Loucy (cell line): ENCODE measurements at regions not wholly inside any gene's neighbourhood (a gene's known extent, or its start where the extent isn't known, plus 50 kb on each side); places are given as distances from the start of the nearest gene placed in this dataset.

ENCODE experiments used
- H2AFZ ChIP-seq: fragments of 200-600 bp; sonication (generic); 2 replicates; pipeline ENCODE4 v1.6.0; 2016; ENCODE audit warnings: antibody characterized with exemption, mild to moderate bottlenecking, low read length, moderate library complexity
- H3F3A ChIP-seq: fragments of 200-600 bp; 2 replicates; pipeline ENCODE4 v1.6.0; 2016; ENCODE audit warnings: antibody characterized with exemption, low read depth, mild to moderate bottlenecking
- H3K27me3 ChIP-seq: fragments of 200-600 bp; sonication (generic); 2 replicates; pipeline ENCODE4 v1.6.1; 2014; ENCODE audit warnings: low read length, mild to moderate bottlenecking; ENCODE audit not compliant: insufficient read depth, poor library complexity, severe bottlenecking
- H3K36me3 ChIP-seq: fragments of 200-600 bp; sonication (generic); 2 replicates; pipeline ENCODE4 v1.6.1; 2016; ENCODE audit warnings: low read length; ENCODE audit not compliant: insufficient read depth
- H3K4me1 ChIP-seq: fragments of 200-600 bp; sonication (generic); 2 replicates; pipeline ENCODE4 v1.5.1; 2014; ENCODE audit warnings: low read length, mild to moderate bottlenecking; ENCODE audit not compliant: insufficient read depth, poor library complexity, severe bottlenecking
- H3K4me2 ChIP-seq: fragments of 200-600 bp; sonication (generic); 2 replicates; pipeline ENCODE4 v1.6.0; 2014; ENCODE audit warnings: antibody characterized with exemption, low read length, low read depth, mild to moderate bottlenecking; ENCODE audit not compliant: poor library complexity, severe bottlenecking
- H3K4me3 ChIP-seq: fragments of 200-600 bp; sonication (generic); 2 replicates; pipeline ENCODE4 v1.5.1; 2014; ENCODE audit warnings: low read length, mild to moderate bottlenecking, mixed read lengths; ENCODE audit not compliant: poor library complexity, severe bottlenecking
- H3K79me2 ChIP-seq: fragments of 200-600 bp; sonication (generic); 2 replicates; pipeline ENCODE4 v1.6.1; 2014; ENCODE audit warnings: low read length; ENCODE audit not compliant: insufficient read depth
- H3K9ac ChIP-seq: fragments of 200-600 bp; sonication (generic); 2 replicates; pipeline ENCODE4 v1.6.0; 2014; ENCODE audit warnings: mild to moderate bottlenecking, low read depth, low read length, moderate library complexity; ENCODE audit not compliant: poor library complexity, severe bottlenecking
- H3K9me2 ChIP-seq: fragments of 200-600 bp; sonication (generic); replicated peaks from 2 replicates; pipeline ENCODE4 v1.6.1; 2016; ENCODE audit warnings: low read depth, low read length, mixed read lengths
- H3K9me3 ChIP-seq: fragments of 200-600 bp; sonication (generic); 2 replicates; pipeline ENCODE4 v1.6.1; 2014; ENCODE audit warnings: mild to moderate bottlenecking, antibody characterized with exemption, low read length, low read depth; ENCODE audit not compliant: insufficient read depth
- H4K20me1 ChIP-seq: fragments of 200-600 bp; sonication (generic); 2 replicates; pipeline ENCODE4 v1.6.0; 2014; ENCODE audit warnings: antibody characterized with exemption, low read length, mild to moderate bottlenecking; ENCODE audit not compliant: insufficient read depth, poor library complexity, severe bottlenecking
- EZH2phosphoT487 ChIP-seq: fragments of 200-600 bp; IDR thresholded peaks from 2 replicates; pipeline ENCODE4 v1.6.1; 2018; ENCODE audit warnings: antibody characterized with exemption, mild to moderate bottlenecking, moderate library complexity, borderline replicate concordance
- TF ChIP-seq, protein P1 (sequence below): fragments of 200-600 bp; sonication (generic); conservative IDR thresholded peaks from 2 replicates; pipeline ENCODE4 v1.5.1; 2014; ENCODE audit warnings: mild to moderate bottlenecking, antibody characterized with exemption, low read length

DNA sequence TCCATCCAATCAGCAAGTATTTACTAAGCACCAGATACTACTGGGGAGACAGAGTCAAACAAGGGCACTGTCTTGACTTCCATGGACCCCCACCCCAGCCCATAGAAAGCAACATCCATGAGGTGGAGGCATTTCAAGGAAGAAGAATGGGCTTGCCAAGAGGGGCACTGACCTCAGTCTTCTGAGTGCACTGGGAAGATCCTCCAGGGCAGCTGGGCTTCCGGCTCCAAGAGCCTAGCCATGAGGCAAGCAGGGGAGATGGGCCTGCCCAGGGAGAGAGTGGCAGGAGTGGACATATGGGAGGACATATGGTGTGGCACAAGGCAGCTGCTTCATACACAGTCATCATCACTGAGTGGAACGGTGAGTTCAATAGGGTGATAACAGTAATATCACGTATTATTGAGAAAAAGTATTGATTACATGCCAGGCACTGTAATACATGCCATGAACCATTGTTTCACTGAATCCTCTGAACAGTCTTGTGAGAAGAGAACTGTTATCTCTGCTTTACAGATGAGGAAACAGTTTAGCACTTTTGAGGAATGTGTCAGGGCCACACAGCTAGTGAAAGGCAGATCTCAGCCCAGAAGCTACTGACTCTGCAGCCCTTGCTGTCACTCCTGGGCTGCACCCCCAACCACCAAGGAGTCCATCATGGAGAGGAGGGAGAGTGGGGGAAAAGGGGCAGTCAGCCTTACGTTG lies 331.7 kb upstream of the ZMIZ1 start:
- Histone ChIP-seq H3F3A (no peaks in the 10 kb centered on the region), H3K9ac (no peak overlapping the region), H2AFZ (no peak overlapping the region), H3K4me3 (no peak overlapping the region), H3K79me2 (no peaks in the 10 kb centered on the region), H3K4me2 (no peak overlapping the region), H3K4me1 (peaks cover 10% of the 10 kb centered on the region), H3K27me3 (no peaks in the 10 kb centered on the region), H3K9me3 (no peaks in the 10 kb centered on the region), H3K9me2 (no peaks in the 10 kb centered on the region), H3K36me3 (no peaks in the 10 kb centered on the region), H4K20me1 (no peaks in the 10 kb centered on the region)
- TF ChIP-seq, protein P1, sequence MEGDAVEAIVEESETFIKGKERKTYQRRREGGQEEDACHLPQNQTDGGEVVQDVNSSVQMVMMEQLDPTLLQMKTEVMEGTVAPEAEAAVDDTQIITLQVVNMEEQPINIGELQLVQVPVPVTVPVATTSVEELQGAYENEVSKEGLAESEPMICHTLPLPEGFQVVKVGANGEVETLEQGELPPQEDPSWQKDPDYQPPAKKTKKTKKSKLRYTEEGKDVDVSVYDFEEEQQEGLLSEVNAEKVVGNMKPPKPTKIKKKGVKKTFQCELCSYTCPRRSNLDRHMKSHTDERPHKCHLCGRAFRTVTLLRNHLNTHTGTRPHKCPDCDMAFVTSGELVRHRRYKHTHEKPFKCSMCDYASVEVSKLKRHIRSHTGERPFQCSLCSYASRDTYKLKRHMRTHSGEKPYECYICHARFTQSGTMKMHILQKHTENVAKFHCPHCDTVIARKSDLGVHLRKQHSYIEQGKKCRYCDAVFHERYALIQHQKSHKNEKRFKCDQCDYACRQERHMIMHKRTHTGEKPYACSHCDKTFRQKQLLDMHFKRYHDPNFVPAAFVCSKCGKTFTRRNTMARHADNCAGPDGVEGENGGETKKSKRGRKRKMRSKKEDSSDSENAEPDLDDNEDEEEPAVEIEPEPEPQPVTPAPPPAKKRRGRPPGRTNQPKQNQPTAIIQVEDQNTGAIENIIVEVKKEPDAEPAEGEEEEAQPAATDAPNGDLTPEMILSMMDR: no peak
- TF ChIP-seq EZH2phosphoT487: no peak

DNA sequence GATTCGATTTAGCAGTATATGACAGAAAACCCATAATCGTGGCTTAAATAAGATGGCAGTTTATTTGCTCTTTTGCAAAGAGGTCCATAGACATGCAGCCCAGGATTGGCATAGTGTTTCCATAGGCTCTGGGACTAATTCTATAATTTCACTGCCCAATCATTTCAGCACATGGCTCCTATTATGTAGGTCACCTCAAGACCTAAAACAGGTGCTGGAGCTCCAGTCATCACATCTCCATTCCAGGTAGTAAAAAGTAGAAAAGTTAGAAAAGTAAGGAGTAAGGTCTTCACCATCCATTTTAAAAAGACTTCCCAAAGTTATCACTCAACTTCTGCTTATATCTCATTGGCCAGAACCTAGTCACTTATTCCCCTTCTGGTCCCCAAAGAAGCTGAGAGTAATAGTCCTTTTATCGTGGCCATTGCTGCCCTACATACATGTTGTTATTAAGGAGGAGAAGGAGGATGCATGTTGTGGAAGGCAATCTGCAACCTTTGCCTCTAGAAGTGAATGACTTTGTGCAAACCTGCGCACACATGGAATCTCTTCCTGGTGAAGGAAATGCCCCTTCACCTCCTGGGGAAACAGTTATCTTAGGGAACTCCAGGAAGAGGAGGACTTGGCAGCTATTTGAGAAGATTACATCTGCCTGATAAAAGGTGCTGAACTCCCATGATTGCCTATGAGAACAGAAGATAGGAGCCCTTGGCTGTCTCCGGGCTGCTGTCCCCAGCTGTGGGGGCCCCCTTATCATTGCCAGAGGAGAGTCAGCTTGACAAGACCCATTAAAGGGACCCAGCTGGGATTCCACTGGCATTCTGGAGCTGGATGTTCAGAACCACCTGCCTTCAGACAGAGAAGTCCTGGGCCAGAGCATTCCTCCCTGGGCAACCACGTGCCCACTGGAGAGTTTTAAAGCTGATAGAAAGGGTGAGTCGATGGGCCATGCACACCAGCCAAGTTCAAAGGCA lies 330.6 kb upstream of the ZMIZ1 start:
- Histone ChIP-seq H3K4me3 (no peak overlapping the region), H3K27me3 (no peaks in the 10 kb centered on the region)
- TF ChIP-seq EZH2phosphoT487: no peak
- TF ChIP-seq, protein P1: no peak

DNA sequence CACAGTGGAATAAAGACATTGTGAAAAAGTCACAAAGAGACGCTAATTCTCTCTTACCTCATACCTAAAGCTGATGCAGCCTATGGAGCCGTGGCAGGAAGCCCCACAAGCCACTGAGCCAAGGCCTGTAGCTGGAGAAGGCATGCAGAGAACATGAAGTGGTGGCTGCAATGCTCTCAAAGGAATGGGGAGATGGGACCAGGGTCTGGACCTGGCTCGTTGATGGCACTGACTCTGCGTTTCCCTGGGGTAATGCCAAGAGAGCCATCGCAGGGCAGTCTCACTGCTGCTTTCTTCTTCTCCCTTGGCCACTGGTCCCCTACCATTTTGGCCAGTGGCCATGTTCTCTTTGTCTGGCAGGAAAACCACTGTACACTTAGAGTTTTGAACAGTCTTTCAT lies 329.9 kb upstream of the ZMIZ1 start:
- no peak for TF ChIP-seq EZH2phosphoT487
- TF ChIP-seq, protein P1: no peak
- Histone ChIP-seq H3K36me3 (no peaks in the 10 kb centered on the region), H3K27me3 (no peaks in the 10 kb centered on the region), H3K9me2 (no peaks in the 10 kb centered on the region), H3K79me2 (no peaks in the 10 kb centered on the region), H3K4me2 (no peak overlapping the region), H4K20me1 (no peaks in the 10 kb centered on the region), H2AFZ (no peak overlapping the region), H3K4me3 (no peak overlapping the region), H3K9ac (no peak overlapping the region), H3K4me1 (peaks cover 28% of the 10 kb centered on the region), H3K9me3 (no peaks in the 10 kb centered on the region), H3F3A (no peaks in the 10 kb centered on the region)

More for the DNA sequence above, 330.6 kb upstream of the ZMIZ1 start:
- H3K9me3 ChIP-seq: no peaks in the 10 kb centered on the region
- H3K36me3 ChIP-seq: no peaks in the 10 kb centered on the region
- H3K4me1 ChIP-seq: peaks cover 21% of the 10 kb centered on the region
- H3K79me2 ChIP-seq: no peaks in the 10 kb centered on the region
- no peaks in the 10 kb centered on the region for H3F3A ChIP-seq
- H3K9ac ChIP-seq: no peak overlapping the region
- no peaks in the 10 kb centered on the region for H4K20me1 ChIP-seq
- no peak overlapping the region for H2AFZ ChIP-seq
- H3K9me2 ChIP-seq: no peaks in the 10 kb centered on the region
- H3K4me2 ChIP-seq: no peak overlapping the region
